ENCODE measurements at regions not wholly inside any gene's neighbourhood (a gene's known extent, or its start where the extent isn't known, plus 50 kb on each side); places are given as distances from the start of the nearest gene placed in this dataset.
"Not testable (repeated sequence)": the region's sequence is repeated elsewhere in the genome, so short reads cannot be mapped to it uniquely, and the experiment has no call there.

GRCh38 chr1:80542231-80542630 lies 1258.5 kb upstream of the ADGRL2 start:
- TF ChIP-seq POLR2A (IDR thresholded peaks at IDR 0.05): no peak
- Histone ChIP-seq H3K4me3 (no peak overlapping the region), H3K27ac (no peak overlapping the region), H3K36me3 (no peaks in the 10 kb centered on the region), H3K27me3 (no peaks in the 10 kb centered on the region), H3K9me3 (no peaks in the 10 kb centered on the region), H3K4me1 (no peaks in the 10 kb centered on the region)
- DNase-seq: no peak
- intact Hi-C loops (cut with DNase I): no loop called here
- WGBS, 2 donors: 52 to 62% methylated on average over 1 of the region's 1 CpG

- Histone ChIP-seq H3K27me3 (no peaks in the 10 kb centered on the region), H3K36me3 (no peaks in the 10 kb centered on the region), H3K27ac (no peak overlapping the region), H3K4me1 (no peaks in the 10 kb centered on the region), H3K9me3 (no peaks in the 10 kb centered on the region), H3K4me3 (no peak overlapping the region)
- TF ChIP-seq CTCF (IDR thresholded peaks at IDR 0.05) (no peak), POLR2A (IDR thresholded peaks at IDR 0.05) (no peak)
- intact Hi-C loops (cut with DNase I): no loop called here
- 32 to 62% methylated on average over 1 of the region's 1 CpG for WGBS, 2 donors
- DNase-seq: no peak
These were observed 1260.1 kb upstream of the ADGRL2 start for GRCh38 chr1:80540596-80540995.

DNA sequence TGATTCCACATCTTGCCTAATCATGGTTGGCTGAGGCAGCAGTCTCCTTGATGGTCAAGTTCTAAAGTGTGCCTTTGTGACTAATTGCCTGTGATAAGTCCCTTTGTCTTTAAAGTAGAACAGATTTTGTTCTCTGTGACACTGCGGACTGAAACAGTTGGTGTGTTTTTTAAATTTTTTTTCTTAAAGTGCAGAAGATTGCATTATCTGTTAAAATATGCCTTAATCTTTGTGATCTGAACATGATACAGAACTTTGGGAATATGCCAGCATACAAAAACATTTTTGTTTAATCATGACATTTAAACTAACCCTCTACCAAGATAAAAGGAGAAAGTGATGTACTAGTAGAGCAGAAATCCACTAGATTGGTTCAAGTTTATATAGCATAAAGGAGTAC lies 1260.6 kb upstream of the ADGRL2 start:
- H3K27me3 ChIP-seq: no peaks in the 10 kb centered on the region
- intact Hi-C loops (cut with DNase I): no loop called here
- no peak for DNase-seq
- no peak for TF ChIP-seq POLR2A (IDR thresholded peaks at IDR 0.05)
- no peak for TF ChIP-seq CTCF (IDR thresholded peaks at IDR 0.05)
- 80 to 100% methylated on average over 1 of the region's 1 CpG for WGBS, 2 donors
- no peak overlapping the region for H3K4me3 ChIP-seq
- no peaks in the 10 kb centered on the region for H3K9me3 ChIP-seq
- H3K27ac ChIP-seq: no peak overlapping the region
- no peaks in the 10 kb centered on the region for H3K36me3 ChIP-seq
- no peaks in the 10 kb centered on the region for H3K4me1 ChIP-seq

- H3K4me1 ChIP-seq; H3K27ac ChIP-seq; DNase-seq; H3K9me3 ChIP-seq; H3K27me3 ChIP-seq; intact Hi-C loops (cut with DNase I); H3K4me3 ChIP-seq; H3K36me3 ChIP-seq: not testable (repeated sequence)
- 89 to 93% methylated on average over 8 of the region's 8 CpGs for WGBS, 2 donors
These were observed 1261.4 kb upstream of the ADGRL2 start for GRCh38 chr1:80539298-80539697.

DNA sequence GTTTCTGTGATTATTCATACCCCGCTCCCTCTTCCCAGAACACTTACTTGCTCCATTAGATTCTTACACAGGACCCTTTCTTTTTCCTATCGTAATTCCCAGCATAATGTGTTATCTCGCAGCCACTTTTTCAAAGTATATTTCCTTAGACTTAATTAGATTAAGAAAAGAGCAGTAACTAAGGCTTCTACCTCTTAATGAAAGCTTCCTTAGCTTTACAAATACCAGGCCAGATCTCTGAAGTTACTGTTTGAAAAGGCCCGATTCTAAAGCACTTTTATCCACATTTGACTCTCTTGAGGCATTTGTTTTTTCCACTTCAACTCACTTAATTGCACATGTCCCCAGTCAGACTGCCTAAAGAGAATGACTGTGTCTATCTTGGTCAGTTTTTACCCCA lies 1264.3 kb upstream of the ADGRL2 start:
- H3K4me3 ChIP-seq: no peak overlapping the region
- 67 to 78% methylated on average over 4 of the region's 4 CpGs for WGBS, 2 donors
- intact Hi-C loops (cut with DNase I): no loop called here
- H3K4me1 ChIP-seq: peaks cover 0 to 12% (median 0%) of the 10 kb centered on the region in 3 donors
- TF ChIP-seq CTCF (IDR thresholded peaks at IDR 0.05): no peak
- no peaks in the 10 kb centered on the region for H3K9me3 ChIP-seq
- no peaks in the 10 kb centered on the region for H3K36me3 ChIP-seq
- no peak for DNase-seq
- no peak overlapping the region for H3K27ac ChIP-seq
- H3K27me3 ChIP-seq: no peaks in the 10 kb centered on the region

- no peak for DNase-seq
- H3K27ac ChIP-seq: no peak overlapping the region
- TF ChIP-seq CTCF (IDR thresholded peaks at IDR 0.05) (no peak), POLR2A (IDR thresholded peaks at IDR 0.05) (no peak)
- peaks cover 0 to 12% (median 0%) of the 10 kb centered on the region in 3 donors for H3K4me1 ChIP-seq
- H3K27me3 ChIP-seq: no peaks in the 10 kb centered on the region
- no peaks in the 10 kb centered on the region for H3K9me3 ChIP-seq
- intact Hi-C loops (cut with DNase I): no loop called here
- H3K36me3 ChIP-seq: no peaks in the 10 kb centered on the region
- no peak overlapping the region for H3K4me3 ChIP-seq
- WGBS, 2 donors: 67 to 68% methylated on average over 2 of the region's 2 CpGs
These were observed 1265.3 kb upstream of the ADGRL2 start for GRCh38 chr1:80535466-80535865.
